ENCODE measurements at regions not wholly inside any gene's neighbourhood (a gene's known extent, or its start where the extent isn't known, plus 50 kb on each side); places are given as distances from the start of the nearest gene placed in this dataset.

- TF ChIP-seq CTCF (IDR thresholded peaks at IDR 0.05) = no peak
- Histone ChIP-seq H3K27ac (no peak overlapping the region), H3K4me3 (no peak overlapping the region)
- no peak for DNase-seq (ENCODE audit: low spot score)
Observed at GRCh38 chr6:137689377-137689776, 177.7 kb upstream of the TNFAIP3 start.

GRCh38 chr6:137690034-137690433, 177.0 kb upstream of the TNFAIP3 start:
- no peak for TF ChIP-seq CTCF (IDR thresholded peaks at IDR 0.05)
- no peak overlapping the region for H3K27ac ChIP-seq
- H3K4me3 ChIP-seq = no peak overlapping the region
- no peak for DNase-seq (ENCODE audit: low spot score)

- DNase-seq (ENCODE audit: low spot score) = no peak
- no peak for TF ChIP-seq CTCF (IDR thresholded peaks at IDR 0.05)
- Histone ChIP-seq H3K4me3 (no peak overlapping the region), H3K27ac (no peak overlapping the region)
Observed at GRCh38 chr6:137690721-137691120, 176.3 kb upstream of the TNFAIP3 start.

GRCh38 chr6:137692308-137692707, 174.8 kb upstream of the TNFAIP3 start:
- DNase-seq (ENCODE audit: low spot score) = no peak
- no peak overlapping the region for H3K27ac ChIP-seq
- H3K4me3 ChIP-seq = no peak overlapping the region
- TF ChIP-seq CTCF (IDR thresholded peaks at IDR 0.05) = no peak

GRCh38 chr6:137692806-137693205, 174.3 kb upstream of the TNFAIP3 start:
- DNase-seq (ENCODE audit: low spot score) = no peak
- no peak for TF ChIP-seq CTCF (IDR thresholded peaks at IDR 0.05)
- Histone ChIP-seq H3K27ac (no peak overlapping the region), H3K4me3 (no peak overlapping the region)

GRCh38 chr6:137693711-137694110, 173.3 kb upstream of the TNFAIP3 start:
- no peak for TF ChIP-seq CTCF (IDR thresholded peaks at IDR 0.05)
- no peak for DNase-seq (ENCODE audit: low spot score)

GRCh38 chr6:137696765-137697164, 170.3 kb upstream of the TNFAIP3 start:
- no peak for DNase-seq (ENCODE audit: low spot score)
- TF ChIP-seq CTCF (IDR thresholded peaks at IDR 0.05) = no peak
- no peak overlapping the region for H3K27ac ChIP-seq
- no peak overlapping the region for H3K4me3 ChIP-seq

More at GRCh38 chr6:137693711-137694110, 173.3 kb upstream of the TNFAIP3 start:
- Histone ChIP-seq H3K4me3 (no peak overlapping the region), H3K27ac (no peak overlapping the region)
